ENCODE measurements at regions not wholly inside any gene's neighbourhood (a gene's known extent, or its start where the extent isn't known, plus 50 kb on each side); places are given as distances from the start of the nearest gene placed in this dataset.
A peak's percentile ranks its signal among the peaks of the same experiment; 100 is the strongest.

- no peak for DNase-seq
These were observed 68.0 kb upstream of the MAF start for GRCh38 chr16:79668502-79668901.

- no peak for DNase-seq
These were observed 65.4 kb upstream of the MAF start for GRCh38 chr16:79665970-79666369.

DNA sequence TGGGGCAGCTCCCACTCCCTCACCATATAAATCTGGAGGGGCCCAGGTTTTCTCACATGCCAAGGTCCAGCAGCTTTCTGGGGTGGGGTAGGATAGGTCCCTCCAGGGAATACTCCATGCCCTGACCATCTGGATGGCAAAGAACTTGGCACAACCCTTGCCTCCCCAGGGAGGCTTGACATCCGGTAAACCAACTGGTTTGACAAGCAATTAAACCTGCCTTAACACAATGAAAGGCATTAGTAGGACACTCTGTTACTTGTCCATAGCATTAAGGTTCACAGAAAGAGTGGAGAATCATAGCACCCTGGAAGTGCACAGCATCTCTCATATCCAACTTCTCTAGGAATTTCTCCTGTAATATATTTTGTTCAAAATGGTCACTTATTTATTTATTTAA lies 63.9 kb upstream of the MAF start:
- peak; percentile 61 for DNase-seq

GRCh38 chr16:79662669-79663313 lies 62.3 kb upstream of the MAF start:
- no peak for DNase-seq

- DNase-seq: no peak
These were observed 61.6 kb upstream of the MAF start for GRCh38 chr16:79662122-79662521.

- no peak for DNase-seq
These were observed 61.0 kb upstream of the MAF start for GRCh38 chr16:79661578-79661977.

GRCh38 chr16:79659344-79659743 lies 58.8 kb upstream of the MAF start:
- DNase-seq: no peak

- no peak for DNase-seq
These were observed 57.9 kb upstream of the MAF start for GRCh38 chr16:79658301-79659033.

DNA sequence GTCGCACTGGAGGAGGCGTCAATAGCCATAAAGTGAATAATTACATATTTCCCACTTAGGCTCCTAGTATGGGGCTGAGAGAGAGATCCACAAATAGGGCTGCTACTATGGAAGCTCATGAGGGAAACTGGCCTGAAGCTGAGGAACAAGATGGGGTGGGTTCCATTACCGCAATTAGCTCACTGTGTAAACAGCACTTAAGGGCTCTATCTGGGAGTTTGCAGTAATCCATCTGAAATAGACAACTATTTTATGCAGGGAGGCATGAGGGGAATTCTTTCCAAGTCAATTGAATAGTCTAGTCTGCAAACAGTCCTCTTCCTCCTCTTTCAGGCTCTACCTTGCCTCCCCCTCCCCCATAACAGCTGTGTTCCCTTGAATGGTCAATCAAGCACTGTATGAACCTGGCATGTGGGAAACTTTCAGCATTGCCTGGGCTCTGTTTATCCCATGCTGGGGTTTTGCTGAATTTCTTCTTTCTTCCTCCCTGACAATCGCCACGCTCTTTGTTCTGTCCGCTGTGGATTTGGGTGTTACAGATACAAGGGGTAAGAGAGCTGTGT lies 56.1 kb upstream of the MAF start:
- DNase-seq: no peak

- DNase-seq: peak; percentile 61
These were observed 52.9 kb upstream of the MAF start for GRCh38 chr16:79653373-79653891.

- DNase-seq: no peak
These were observed 50.8 kb upstream of the MAF start for GRCh38 chr16:79651363-79651762.
